Keratinocyte (primary cell): ENCODE measurements at regions not wholly inside any gene's neighbourhood (a gene's known extent, or its start where the extent isn't known, plus 50 kb on each side); places are given as distances from the start of the nearest gene placed in this dataset.

Source experiments
- DNase-seq: peaks from one replicate; pipeline ENCODE4 v3.0.0-alpha.2; 2011; ENCODE audit warnings: low read depth, missing footprints, low spot score
- FAIRE-seq: peaks from 2 replicates; lab custom pipeline; 2011; peaks lifted over from hg19 to GRCh38; lab: Jason Lieb, UNC
- H2AFZ ChIP-seq: 2 replicates; pipeline ENCODE4 v1.6.0; 2012; ENCODE audit warnings: low read length, control low read depth, inconsistent platforms; ENCODE audit not compliant: control insufficient read depth
- H3K27ac ChIP-seq: 2 replicates; pipeline ENCODE4 v1.5.1; 2011; ENCODE audit warnings: low read length; ENCODE audit not compliant: control insufficient read depth, insufficient read depth
- H3K27me3 ChIP-seq: 3 replicates; pipeline ENCODE4 v1.6.0; 2011; ENCODE audit warnings: low read length; ENCODE audit not compliant: control insufficient read depth, insufficient read depth; ENCODE audit errors: extremely low read depth
- H3K36me3 ChIP-seq, 2 experiments: 2 replicates in 1 of 2; 3 replicates in 1 of 2; pipeline ENCODE4 v1.5.1; 2011; ENCODE audit warnings: low read length in 2 of 2, mild to moderate bottlenecking in 1 of 2; ENCODE audit not compliant: control insufficient read depth in 2 of 2, insufficient read depth in 2 of 2; ENCODE audit errors: extremely low read depth in 1 of 2
- H3K4me1 ChIP-seq: 3 replicates; pipeline ENCODE4 v1.5.1; 2011; ENCODE audit warnings: low read length; ENCODE audit not compliant: control insufficient read depth, insufficient read depth; ENCODE audit errors: extremely low read depth
- H3K4me2 ChIP-seq: 3 replicates; pipeline ENCODE4 v1.6.0; 2011; ENCODE audit warnings: low read depth, low read length; ENCODE audit not compliant: control insufficient read depth, insufficient read depth; ENCODE audit errors: extremely low read depth
- H3K4me3 ChIP-seq, 3 experiments: fragments of 200-600 bp in 1 of 3; sonication (generic) in 1 of 3; 2 replicates in 2 of 3; 3 replicates in 1 of 3; pipeline ENCODE4 v1.5.1; 2011 to 2016; ENCODE audit warnings: low read length in 3 of 3, mild to moderate bottlenecking in 3 of 3, control low read depth in 2 of 3, inconsistent platforms in 1 of 3, low read depth in 1 of 3, mixed read lengths in 1 of 3, mixed run types in 1 of 3, moderate library complexity in 1 of 3; ENCODE audit not compliant: control insufficient read depth in 2 of 3, insufficient read depth in 2 of 3; ENCODE audit errors: extremely low read depth in 1 of 3
- H3K79me2 ChIP-seq: 2 replicates; pipeline ENCODE4 v1.6.0; 2012; ENCODE audit warnings: low read length; ENCODE audit not compliant: control insufficient read depth, insufficient read depth
- H3K9ac ChIP-seq: 3 replicates; pipeline ENCODE4 v1.6.0; 2011; ENCODE audit warnings: low read length; ENCODE audit not compliant: control insufficient read depth, insufficient read depth; ENCODE audit errors: extremely low read depth
- H3K9me1 ChIP-seq: 3 replicates; pipeline ENCODE4 v1.6.0; 2011; ENCODE audit warnings: low read length; ENCODE audit not compliant: control insufficient read depth, insufficient read depth; ENCODE audit errors: extremely low read depth
- H3K9me3 ChIP-seq: 2 replicates; pipeline ENCODE4 v1.5.1; 2012; ENCODE audit warnings: low read depth, low read length; ENCODE audit not compliant: control insufficient read depth
- H4K20me1 ChIP-seq: 3 replicates; pipeline ENCODE4 v1.6.0; 2011; ENCODE audit warnings: low read length; ENCODE audit not compliant: control insufficient read depth, insufficient read depth; ENCODE audit errors: extremely low read depth
- EZH2 ChIP-seq: IDR thresholded peaks from one replicate; pipeline ENCODE4 v1.6.1; 2012; ENCODE audit warnings: inconsistent platforms, mild to moderate bottlenecking, low read length, moderate library complexity
- dilution Hi-C: fragments of 300-500 bp; cut with MboI; formaldehyde crosslinking; loops from one replicate; pipeline ENCODE4 v1.7.0; 2020; ENCODE audit warnings: low sequenced_read_pairs; ENCODE audit not compliant: extremely low pct_ligation_motif_present
- TF ChIP-seq, protein P1 (sequence below), 3 experiments: IDR thresholded peaks in 1 of 3; conservative IDR thresholded peaks in 1 of 3; optimal IDR thresholded peaks in 1 of 3; 2 replicates in 2 of 3; 3 replicates in 1 of 3; pipeline versions ENCODE3 to v1.5.1; 2011; ENCODE audit warnings: low read length in 3 of 3, mild to moderate bottlenecking in 3 of 3, moderate library complexity in 2 of 3, control low read depth in 1 of 3, inconsistent platforms in 1 of 3; ENCODE audit not compliant: insufficient read depth in 2 of 3; ENCODE audit errors: extremely low read depth in 1 of 3

DNA sequence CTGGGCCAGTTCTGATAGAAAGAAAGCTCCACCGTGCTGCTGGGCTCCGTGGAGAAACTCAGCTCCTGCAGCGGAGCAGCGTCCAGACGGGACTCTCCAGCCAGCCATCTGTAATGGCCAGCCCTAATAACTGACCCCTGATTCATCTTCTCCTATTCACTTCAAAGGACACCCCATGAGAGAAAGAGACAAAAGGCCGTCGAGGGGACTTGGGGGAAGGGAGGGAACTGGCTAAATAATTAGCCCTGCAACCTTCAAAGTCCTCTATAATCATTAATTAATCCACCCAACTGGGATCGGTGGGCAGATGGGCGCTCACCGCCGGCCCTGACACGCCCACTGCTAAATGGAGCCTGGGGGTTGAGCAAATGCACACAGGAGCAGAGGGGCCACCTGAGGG, 512.4 kb downstream of the CD83 start:
- no peaks in the 10 kb centered on the region for H3K4me1 ChIP-seq
- no peak for DNase-seq
- no peak overlapping the region for H3K4me3 ChIP-seq
- FAIRE-seq: no peak
- H3K79me2 ChIP-seq: no peaks in the 10 kb centered on the region
- H3K27ac ChIP-seq: no peak overlapping the region
- H2AFZ ChIP-seq: no peak overlapping the region
- no peak for TF ChIP-seq EZH2
- TF ChIP-seq, protein P1, sequence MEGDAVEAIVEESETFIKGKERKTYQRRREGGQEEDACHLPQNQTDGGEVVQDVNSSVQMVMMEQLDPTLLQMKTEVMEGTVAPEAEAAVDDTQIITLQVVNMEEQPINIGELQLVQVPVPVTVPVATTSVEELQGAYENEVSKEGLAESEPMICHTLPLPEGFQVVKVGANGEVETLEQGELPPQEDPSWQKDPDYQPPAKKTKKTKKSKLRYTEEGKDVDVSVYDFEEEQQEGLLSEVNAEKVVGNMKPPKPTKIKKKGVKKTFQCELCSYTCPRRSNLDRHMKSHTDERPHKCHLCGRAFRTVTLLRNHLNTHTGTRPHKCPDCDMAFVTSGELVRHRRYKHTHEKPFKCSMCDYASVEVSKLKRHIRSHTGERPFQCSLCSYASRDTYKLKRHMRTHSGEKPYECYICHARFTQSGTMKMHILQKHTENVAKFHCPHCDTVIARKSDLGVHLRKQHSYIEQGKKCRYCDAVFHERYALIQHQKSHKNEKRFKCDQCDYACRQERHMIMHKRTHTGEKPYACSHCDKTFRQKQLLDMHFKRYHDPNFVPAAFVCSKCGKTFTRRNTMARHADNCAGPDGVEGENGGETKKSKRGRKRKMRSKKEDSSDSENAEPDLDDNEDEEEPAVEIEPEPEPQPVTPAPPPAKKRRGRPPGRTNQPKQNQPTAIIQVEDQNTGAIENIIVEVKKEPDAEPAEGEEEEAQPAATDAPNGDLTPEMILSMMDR (optimal IDR thresholded peaks at IDR 0.05 in 1 of 3, IDR thresholded peaks at IDR 0.05 in 1 of 3, conservative IDR thresholded peaks at IDR 0.05 in 1 of 3; ENCODE audit: extremely low read depth in 1 of 3, insufficient read depth in 2 of 3, low read length in 3 of 3): no peak
- H3K9ac ChIP-seq: no peak overlapping the region
- no peaks in the 10 kb centered on the region for H3K36me3 ChIP-seq
- no peaks in the 10 kb centered on the region for H3K27me3 ChIP-seq
- H3K4me2 ChIP-seq: no peak overlapping the region
- H4K20me1 ChIP-seq: no peaks in the 10 kb centered on the region
- H3K9me1 ChIP-seq: no peaks in the 10 kb centered on the region
- dilution Hi-C loops: no loop called here
- H3K9me3 ChIP-seq: no peaks in the 10 kb centered on the region

DNA sequence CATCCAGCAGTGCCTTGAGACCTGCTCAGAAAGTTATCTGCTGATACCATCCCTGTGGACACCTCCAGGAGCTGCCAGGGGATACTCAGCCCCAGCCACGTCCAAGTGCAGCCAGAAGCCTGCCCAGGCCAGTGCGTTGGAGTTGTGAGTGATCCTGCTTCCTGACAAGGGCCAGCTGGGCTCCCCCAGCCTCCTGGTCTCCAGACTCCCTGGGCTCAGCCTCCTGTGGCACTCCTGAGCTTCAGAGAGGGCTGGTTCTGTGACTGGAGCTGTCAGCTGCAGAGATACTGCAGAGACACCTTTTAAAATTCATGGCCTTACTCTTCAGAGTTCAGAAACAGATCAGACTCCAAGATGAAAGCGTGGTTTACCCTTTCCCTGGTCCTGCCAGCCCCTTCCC, 515.9 kb downstream of the CD83 start:
- H3K79me2 ChIP-seq: no peaks in the 10 kb centered on the region
- H3K4me3 ChIP-seq: no peak overlapping the region
- TF ChIP-seq, protein P1 (optimal IDR thresholded peaks at IDR 0.05 in 1 of 3, IDR thresholded peaks at IDR 0.05 in 1 of 3, conservative IDR thresholded peaks at IDR 0.05 in 1 of 3; ENCODE audit: extremely low read depth in 1 of 3, insufficient read depth in 2 of 3, low read length in 3 of 3): no peak
- no peak for TF ChIP-seq EZH2
- peaks cover 4% of the 10 kb centered on the region for H3K4me1 ChIP-seq
- FAIRE-seq: no peak
- no peak for DNase-seq
- dilution Hi-C loops: no loop called here
- H3K9ac ChIP-seq: no peak overlapping the region
- no peaks in the 10 kb centered on the region for H3K36me3 ChIP-seq
- H3K9me1 ChIP-seq: no peaks in the 10 kb centered on the region
- H3K27me3 ChIP-seq: no peaks in the 10 kb centered on the region
- H4K20me1 ChIP-seq: no peaks in the 10 kb centered on the region
- H2AFZ ChIP-seq: no peak overlapping the region
- no peaks in the 10 kb centered on the region for H3K9me3 ChIP-seq
- no peak overlapping the region for H3K27ac ChIP-seq
- H3K4me2 ChIP-seq: no peak overlapping the region
